BE2C (cell line): ENCODE measurements at regions not wholly inside any gene's neighbourhood (a gene's known extent, or its start where the extent isn't known, plus 50 kb on each side); places are given as distances from the start of the nearest gene placed in this dataset.
"Not testable (repeated sequence)": the region's sequence is repeated elsewhere in the genome, so short reads cannot be mapped to it uniquely, and the experiment has no call there.

Experiments
- DNase-seq: peaks from one replicate; pipeline ENCODE4 v3.0.0-alpha.2; 2020
- H3K27me3 ChIP-seq: fragments of 250-450 bp; sonication (Bioruptor Pico); 2 replicates; pipeline ENCODE4 v1.5.1; 2020; ENCODE audit warnings: mild to moderate bottlenecking
- H3K36me3 ChIP-seq: fragments of 250-450 bp; sonication (Bioruptor Pico); 2 replicates; pipeline ENCODE4 v1.5.1; 2020; ENCODE audit warnings: mild to moderate bottlenecking
- H3K4me1 ChIP-seq: fragments of 250-450 bp; sonication (Bioruptor Pico); 2 replicates; pipeline ENCODE4 v1.5.1; 2020
- H3K4me3 ChIP-seq: 2 replicates; pipeline ENCODE4 v1.5.1; 2011; ENCODE audit warnings: low read depth, low read length
- H3K9me3 ChIP-seq: fragments of 250-450 bp; sonication (Bioruptor Pico); 2 replicates; pipeline ENCODE4 v1.5.1; 2020
- CTCF ChIP-seq: IDR thresholded peaks from 2 replicates; pipeline ENCODE4 v1.5.1; 2012; ENCODE audit warnings: mild to moderate bottlenecking, low read depth, low read length

- H3K4me3 ChIP-seq: no peak overlapping the region
- no peaks in the 10 kb centered on the region for H3K27me3 ChIP-seq
- no peaks in the 10 kb centered on the region for H3K9me3 ChIP-seq
- no peaks in the 10 kb centered on the region; the same call in 1 of the 2 replicates for H3K4me1 ChIP-seq
- no peak for TF ChIP-seq CTCF
- no peaks in the 10 kb centered on the region for H3K36me3 ChIP-seq
- no peak for DNase-seq
Measured at GRCh38 chr5:77863181-77863580, 87.0 kb upstream of the TBCA start.

GRCh38 chr5:77861576-77861975 is 85.4 kb upstream of the TBCA start:
- no peak for TF ChIP-seq CTCF
- no peaks in the 10 kb centered on the region for H3K36me3 ChIP-seq

GRCh38 chr5:77859306-77859705 is 83.2 kb upstream of the TBCA start:
- Histone ChIP-seq H3K27me3 (no peaks in the 10 kb centered on the region), H3K4me3 (no peak overlapping the region), H3K36me3 (no peaks in the 10 kb centered on the region), H3K4me1 (no peaks in the 10 kb centered on the region; the same call in 1 of the 2 replicates), H3K9me3 (no peaks in the 10 kb centered on the region)
- TF ChIP-seq CTCF: no peak
- no peak for DNase-seq

More at GRCh38 chr5:77861576-77861975, 85.4 kb upstream of the TBCA start:
- Histone ChIP-seq H3K4me3 (no peak overlapping the region), H3K9me3 (no peaks in the 10 kb centered on the region), H3K27me3 (no peaks in the 10 kb centered on the region), H3K4me1 (no peaks in the 10 kb centered on the region)
- no peak for DNase-seq

- H3K9me3 ChIP-seq, H3K36me3 ChIP-seq, H3K27me3 ChIP-seq, H3K4me1 ChIP-seq, DNase-seq, H3K4me3 ChIP-seq: not testable (repeated sequence)
Measured at GRCh38 chr5:77858678-77859077, 82.5 kb upstream of the TBCA start.

GRCh38 chr5:77855369-77855768 is 79.2 kb upstream of the TBCA start:
- H3K4me1 ChIP-seq: peaks cover 4% of the 10 kb centered on the region
- H3K4me3 ChIP-seq: no peak overlapping the region
- H3K27me3 ChIP-seq: no peaks in the 10 kb centered on the region
- no peaks in the 10 kb centered on the region for H3K9me3 ChIP-seq
- no peak for DNase-seq
- no peak for TF ChIP-seq CTCF
- no peaks in the 10 kb centered on the region for H3K36me3 ChIP-seq

GRCh38 chr5:77853353-77853907 is 77.3 kb upstream of the TBCA start:
- no peak for DNase-seq
- Histone ChIP-seq H3K9me3 (no peaks in the 10 kb centered on the region), H3K4me1 (peaks cover 4% of the 10 kb centered on the region), H3K4me3 (no peak overlapping the region), H3K27me3 (no peaks in the 10 kb centered on the region), H3K36me3 (no peaks in the 10 kb centered on the region)
- TF ChIP-seq CTCF: no peak
